Loucy (cell line): ENCODE measurements at regions not wholly inside any gene's neighbourhood (a gene's known extent, or its start where the extent isn't known, plus 50 kb on each side); places are given as distances from the start of the nearest gene placed in this dataset.

Source experiments
- CTCF ChIP-seq: fragments of 200-600 bp; sonication (generic); conservative IDR thresholded peaks from 2 replicates; pipeline ENCODE4 v1.5.1; 2014; ENCODE audit warnings: mild to moderate bottlenecking, antibody characterized with exemption, low read length
- EZH2phosphoT487 ChIP-seq: fragments of 200-600 bp; IDR thresholded peaks from 2 replicates; pipeline ENCODE4 v1.6.1; 2018; ENCODE audit warnings: antibody characterized with exemption, mild to moderate bottlenecking, moderate library complexity, borderline replicate concordance

GRCh38 chr21:8993284-8993942 lies 1528.0 kb upstream of the TPTE start:
- TF ChIP-seq CTCF, result no peak
- TF ChIP-seq EZH2phosphoT487, result no peak
